Tibial artery (tissue), 4 donors: ENCODE measurements at regions not wholly inside any gene's neighbourhood (a gene's known extent, or its start where the extent isn't known, plus 50 kb on each side); places are given as distances from the start of the nearest gene placed in this dataset.

Source experiments
- DNase-seq, 2 donors: peaks; one replicate each; pipeline ENCODE4 v3.0.0-alpha.2; 2019
- H3K27ac ChIP-seq, 2 donors: fragments of 200-600 bp; sonication (generic) in 1 of 2; 1 replicate in 1 of 2; 2 replicates in 1 of 2; pipeline ENCODE4 v1.5.1; 2018 to 2019; ENCODE audit warnings: mild to moderate bottlenecking in 1 of 2
- H3K27me3 ChIP-seq, 2 donors: fragments of 200-600 bp; sonication (generic) in 1 of 2; one replicate each; pipeline versions ENCODE4 v1.5.1 to v1.6.0; 2016 to 2019
- H3K36me3 ChIP-seq, 3 donors: fragments of 200-600 bp; sonication (generic) in 2 of 3; one replicate each; pipeline ENCODE4 v1.5.1; 2016 to 2019; ENCODE audit warnings: mild to moderate bottlenecking in 2 of 3
- H3K4me1 ChIP-seq, 4 donors: fragments of 200-600 bp; sonication (generic) in 2 of 4; 1 replicate in 3 of 4; 2 replicates in 1 of 4; pipeline ENCODE4 v1.5.1; 2016 to 2019
- H3K4me3 ChIP-seq, 2 donors: fragments of 200-600 bp; sonication (generic) in 1 of 2; 1 replicate in 1 of 2; 2 replicates in 1 of 2; pipeline ENCODE4 v1.5.1; 2018 to 2019; ENCODE audit warnings: mild to moderate bottlenecking in 2 of 2
- H3K9me3 ChIP-seq, 3 donors: fragments of 200-600 bp; sonication (generic) in 1 of 3; one replicate each; pipeline ENCODE4 v1.5.1; 2016 to 2019
- CTCF ChIP-seq, 2 experiments: fragments of 200-600 bp in 1 of 2; fragments of 450-650 bp in 1 of 2; IDR thresholded peaks; one replicate each; pipeline ENCODE4 v1.5.1; 2017 to 2019; ENCODE audit warnings: antibody characterized with exemption in 2 of 2, mild to moderate bottlenecking in 1 of 2, moderate library complexity in 1 of 2
- intact Hi-C: fragments of 100-400 bp; cut with DNase I; formaldehyde crosslinking; loops from one replicate; pipeline ENCODE4 v1.15.0; 2023; ENCODE audit warnings: low total_unique reads

GRCh38 chr6:147852772-147853171 lies 344.3 kb downstream of the SAMD5 start:
- TF ChIP-seq CTCF (IDR thresholded peaks at IDR 0.05) = no peak
- no peaks in the 10 kb centered on the region for H3K27me3 ChIP-seq
- H3K27ac ChIP-seq = no peak overlapping the region
- DNase-seq = no peak
- H3K36me3 ChIP-seq = no peaks in the 10 kb centered on the region
- intact Hi-C loops = no loop called here
- no peaks in the 10 kb centered on the region for H3K4me1 ChIP-seq
- no peak overlapping the region for H3K4me3 ChIP-seq
- H3K9me3 ChIP-seq = no peaks in the 10 kb centered on the region

- Histone ChIP-seq H3K27ac (no peak overlapping the region), H3K36me3 (no peaks in the 10 kb centered on the region), H3K9me3 (no peaks in the 10 kb centered on the region), H3K27me3 (no peaks in the 10 kb centered on the region), H3K4me1 (no peaks in the 10 kb centered on the region), H3K4me3 (no peak overlapping the region)
- intact Hi-C loops = no loop called here
- no peak for DNase-seq
- TF ChIP-seq CTCF (IDR thresholded peaks at IDR 0.05) = no peak
Observed at GRCh38 chr6:147853574-147853973, 345.1 kb downstream of the SAMD5 start.

GRCh38 chr6:147855803-147856482 lies 347.5 kb downstream of the SAMD5 start:
- TF ChIP-seq CTCF (IDR thresholded peaks at IDR 0.05) = no peak

GRCh38 chr6:147856687-147857086 lies 348.2 kb downstream of the SAMD5 start:
- DNase-seq = no peak
- Histone ChIP-seq H3K27me3 (no peaks in the 10 kb centered on the region), H3K4me1 (no peaks in the 10 kb centered on the region), H3K36me3 (no peaks in the 10 kb centered on the region), H3K9me3 (no peaks in the 10 kb centered on the region), H3K27ac (no peak overlapping the region), H3K4me3 (no peak overlapping the region)
- intact Hi-C loops = no loop called here
- TF ChIP-seq CTCF (IDR thresholded peaks at IDR 0.05) = no peak

More at GRCh38 chr6:147855803-147856482, 347.5 kb downstream of the SAMD5 start:
- Histone ChIP-seq H3K36me3 (no peaks in the 10 kb centered on the region), H3K27me3 (no peaks in the 10 kb centered on the region), H3K9me3 (no peaks in the 10 kb centered on the region), H3K4me1 (no peaks in the 10 kb centered on the region), H3K27ac (no peak overlapping the region), H3K4me3 (no peak overlapping the region)
- intact Hi-C loops = no loop called here
- DNase-seq = no peak

- no peaks in the 10 kb centered on the region for H3K4me1 ChIP-seq
- H3K36me3 ChIP-seq = no peaks in the 10 kb centered on the region
- intact Hi-C loops = no loop called here
- H3K9me3 ChIP-seq = no peaks in the 10 kb centered on the region
- no peak overlapping the region for H3K4me3 ChIP-seq
- TF ChIP-seq CTCF (IDR thresholded peaks at IDR 0.05) = no peak
- H3K27me3 ChIP-seq = no peaks in the 10 kb centered on the region
- no peak for DNase-seq
- H3K27ac ChIP-seq = no peak overlapping the region
Observed at GRCh38 chr6:147858421-147858820, 349.9 kb downstream of the SAMD5 start.

- no peak overlapping the region for H3K4me3 ChIP-seq
- no peaks in the 10 kb centered on the region for H3K36me3 ChIP-seq
- H3K27ac ChIP-seq = no peak overlapping the region
- H3K9me3 ChIP-seq = no peaks in the 10 kb centered on the region
- DNase-seq = no peak
- intact Hi-C loops = no loop called here
- no peak for TF ChIP-seq CTCF (IDR thresholded peaks at IDR 0.05)
- H3K4me1 ChIP-seq = no peaks in the 10 kb centered on the region
- H3K27me3 ChIP-seq = no peaks in the 10 kb centered on the region
Observed at GRCh38 chr6:147859071-147859470, 350.6 kb downstream of the SAMD5 start.
